ENCODE measurements at regions not wholly inside any gene's neighbourhood (a gene's known extent, or its start where the extent isn't known, plus 50 kb on each side); places are given as distances from the start of the nearest gene placed in this dataset.

DNA sequence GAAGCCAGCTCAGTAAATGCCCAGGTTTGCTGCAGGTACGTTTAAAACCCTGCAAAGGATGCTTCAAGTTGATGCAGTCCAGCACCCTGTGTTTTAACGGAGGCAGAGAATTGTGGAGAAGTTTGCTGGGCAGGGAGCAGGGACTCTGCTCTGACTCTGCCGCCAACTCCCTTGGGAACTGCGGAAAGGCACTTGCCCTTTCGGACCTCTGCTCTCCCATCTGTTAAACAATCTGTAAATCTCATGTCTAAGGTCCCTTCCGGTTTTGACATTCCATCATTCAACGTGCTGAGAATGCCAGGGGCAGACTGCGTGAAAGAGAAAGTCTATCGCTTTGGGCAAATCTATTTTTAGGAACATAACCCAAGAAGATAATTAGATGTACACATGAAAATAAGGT is 184.5 kb downstream of the OPA1 start:
- intact Hi-C loops (cut with DNase I), result no loop called here
- Histone ChIP-seq H3K4me1 (peaks cover 8 to 15% (median 11%) of the 10 kb centered on the region in 4 donors), H3K27me3 (peaks cover 0 to 30% (median 0%) of the 10 kb centered on the region in 4 donors), H3K9me3 (no peaks in the 10 kb centered on the region), H3K4me3 (no peak overlapping the region), H3K36me3 (no peaks in the 10 kb centered on the region), H3K27ac (replicated peaks in 1 of 4) (no peak overlapping the region)
- 58% methylated on average over 9 of the region's 9 CpGs for WGBS
- no peak for DNase-seq (ENCODE audit: extremely low spot score)
- TF ChIP-seq POLR2A (IDR thresholded peaks at IDR 0.05; ENCODE audit: low read depth) (no peak), POLR2AphosphoS5 (IDR thresholded peaks at IDR 0.05) (no peak)
- TF ChIP-seq, protein P1, sequence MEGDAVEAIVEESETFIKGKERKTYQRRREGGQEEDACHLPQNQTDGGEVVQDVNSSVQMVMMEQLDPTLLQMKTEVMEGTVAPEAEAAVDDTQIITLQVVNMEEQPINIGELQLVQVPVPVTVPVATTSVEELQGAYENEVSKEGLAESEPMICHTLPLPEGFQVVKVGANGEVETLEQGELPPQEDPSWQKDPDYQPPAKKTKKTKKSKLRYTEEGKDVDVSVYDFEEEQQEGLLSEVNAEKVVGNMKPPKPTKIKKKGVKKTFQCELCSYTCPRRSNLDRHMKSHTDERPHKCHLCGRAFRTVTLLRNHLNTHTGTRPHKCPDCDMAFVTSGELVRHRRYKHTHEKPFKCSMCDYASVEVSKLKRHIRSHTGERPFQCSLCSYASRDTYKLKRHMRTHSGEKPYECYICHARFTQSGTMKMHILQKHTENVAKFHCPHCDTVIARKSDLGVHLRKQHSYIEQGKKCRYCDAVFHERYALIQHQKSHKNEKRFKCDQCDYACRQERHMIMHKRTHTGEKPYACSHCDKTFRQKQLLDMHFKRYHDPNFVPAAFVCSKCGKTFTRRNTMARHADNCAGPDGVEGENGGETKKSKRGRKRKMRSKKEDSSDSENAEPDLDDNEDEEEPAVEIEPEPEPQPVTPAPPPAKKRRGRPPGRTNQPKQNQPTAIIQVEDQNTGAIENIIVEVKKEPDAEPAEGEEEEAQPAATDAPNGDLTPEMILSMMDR (IDR thresholded peaks at IDR 0.05), result no peak

DNA sequence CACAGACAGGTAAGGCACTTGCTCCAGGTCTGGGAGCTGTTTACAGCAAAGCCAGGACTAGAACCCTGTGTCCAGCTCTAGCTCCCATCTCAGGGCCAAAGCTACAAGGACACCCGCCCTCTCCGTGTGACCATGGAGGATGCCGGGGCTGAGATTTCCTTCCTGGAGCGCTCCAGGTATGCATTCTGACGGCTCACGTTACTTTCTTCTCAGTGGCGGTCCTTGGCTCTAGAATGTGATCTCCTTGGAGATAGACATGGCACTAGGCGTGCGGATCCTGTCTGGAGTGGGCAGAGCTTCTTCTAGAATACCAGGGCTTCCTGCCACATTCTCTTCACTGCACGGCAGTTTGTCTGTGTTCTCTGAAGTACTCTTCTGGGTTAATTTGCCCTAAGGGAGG is 185.7 kb downstream of the OPA1 start:
- H3K27me3 ChIP-seq, result peaks cover 0 to 25% (median 0%) of the 10 kb centered on the region in 4 donors
- intact Hi-C loops (cut with DNase I), result no loop called here
- H3K36me3 ChIP-seq, result no peaks in the 10 kb centered on the region
- no peak for DNase-seq (ENCODE audit: extremely low spot score)
- H3K27ac ChIP-seq (replicated peaks in 1 of 4), result no peak overlapping the region
- no peak for TF ChIP-seq EP300 (IDR thresholded peaks at IDR 0.05)
- TF ChIP-seq, protein P1 (IDR thresholded peaks at IDR 0.05), result no peak
- TF ChIP-seq POLR2A (IDR thresholded peaks at IDR 0.05; ENCODE audit: low read depth), result no peak
- no peak for TF ChIP-seq POLR2AphosphoS5 (IDR thresholded peaks at IDR 0.05)
- no peaks in the 10 kb centered on the region for H3K9me3 ChIP-seq
- H3K4me3 ChIP-seq, result no peak overlapping the region
- peaks cover 8 to 15% (median 11%) of the 10 kb centered on the region in 4 donors for H3K4me1 ChIP-seq
- 96% methylated on average over 7 of the region's 10 CpGs for WGBS

DNA sequence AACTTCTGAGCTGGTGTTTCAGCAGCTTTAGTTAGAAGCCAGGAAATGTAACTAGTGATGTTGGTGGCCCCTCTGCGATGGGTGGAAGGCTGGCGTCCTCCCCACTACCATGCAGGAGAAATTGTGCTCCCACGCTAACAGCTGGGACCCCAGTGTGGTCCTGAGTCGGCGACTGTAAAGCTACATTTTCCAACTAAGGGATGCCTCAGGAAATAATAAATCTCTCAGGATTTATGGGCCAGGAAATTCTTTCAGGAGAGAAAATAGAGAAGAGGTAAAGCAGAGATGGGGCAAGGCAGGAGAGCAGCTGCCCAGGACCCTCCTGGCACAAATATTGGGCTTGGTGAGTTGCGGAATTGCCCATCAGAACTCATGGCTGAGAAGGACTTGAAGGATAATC is 186.9 kb downstream of the OPA1 start:
- WGBS, result 72% methylated on average over 6 of the region's 6 CpGs
- H3K4me3 ChIP-seq, result no peak overlapping the region
- no peak for DNase-seq (ENCODE audit: extremely low spot score)
- no peaks in the 10 kb centered on the region for H3K36me3 ChIP-seq
- no peak overlapping the region for H3K27ac ChIP-seq (replicated peaks in 1 of 4)
- intact Hi-C loops (cut with DNase I), result loop anchor here (2.0 to 5.0 kb wide), 4 partner anchors 287 to 535 kb away; no protein-coding TSS in a partner anchor
- H3K4me1 ChIP-seq, result peaks cover 8 to 15% (median 11%) of the 10 kb centered on the region in 4 donors
- H3K27me3 ChIP-seq, result peaks cover 0 to 25% (median 0%) of the 10 kb centered on the region in 4 donors
- H3K9me3 ChIP-seq, result no peaks in the 10 kb centered on the region
- TF ChIP-seq POLR2AphosphoS5 (IDR thresholded peaks at IDR 0.05) (no peak), EP300 (IDR thresholded peaks at IDR 0.05) (no peak), POLR2A (IDR thresholded peaks at IDR 0.05; ENCODE audit: low read depth) (no peak)
- TF ChIP-seq, protein P1 (IDR thresholded peaks at IDR 0.05), result no peak

DNA sequence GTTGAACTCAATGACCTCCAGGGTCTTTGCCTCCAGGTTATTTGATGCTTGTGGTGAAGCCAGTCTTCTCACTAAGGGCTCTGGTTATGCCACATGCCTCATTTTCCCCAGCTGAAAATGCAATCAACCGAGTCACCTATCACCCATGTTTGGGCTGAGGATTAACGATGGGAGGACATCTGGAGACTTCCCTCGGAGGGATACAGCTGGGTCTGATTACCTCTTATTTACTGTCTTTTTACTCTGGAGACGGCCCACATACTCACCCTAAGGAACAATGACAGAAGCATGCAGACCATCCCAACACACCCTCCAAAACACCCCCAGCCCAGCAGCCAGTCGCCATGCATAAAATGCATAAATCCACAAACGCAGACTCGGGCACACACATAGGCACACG is 187.4 kb downstream of the OPA1 start:
- TF ChIP-seq POLR2AphosphoS5 (IDR thresholded peaks at IDR 0.05), result no peak
- no peak for TF ChIP-seq EP300 (IDR thresholded peaks at IDR 0.05)
- TF ChIP-seq, protein P1 (IDR thresholded peaks at IDR 0.05), result no peak
- no peak for TF ChIP-seq POLR2A (IDR thresholded peaks at IDR 0.05; ENCODE audit: low read depth)
- Histone ChIP-seq H3K4me3 (no peak overlapping the region), H3K27me3 (peaks cover 0 to 25% (median 0%) of the 10 kb centered on the region in 4 donors), H3K9me3 (no peaks in the 10 kb centered on the region), H3K4me1 (peaks cover 8 to 15% (median 11%) of the 10 kb centered on the region in 4 donors), H3K36me3 (no peaks in the 10 kb centered on the region), H3K27ac (replicated peaks in 1 of 4) (no peak overlapping the region)
- no peak for DNase-seq (ENCODE audit: extremely low spot score)
- intact Hi-C loops (cut with DNase I), result loop anchor here (2.0 to 5.0 kb wide), 4 partner anchors 287 to 534 kb away; no protein-coding TSS in a partner anchor
- WGBS, result 59% methylated on average over 8 of the region's 8 CpGs
